ENCODE measurements at regions not wholly inside any gene's neighbourhood (a gene's known extent, or its start where the extent isn't known, plus 50 kb on each side); places are given as distances from the start of the nearest gene placed in this dataset.

GRCh38 chr17:37844158-37844976 is 79.8 kb upstream of the TBC1D3K start:
- H2AFZ ChIP-seq (ENCODE audit: low read depth, low read length) = peak overlapping the region; percentile 74
- H3K18ac ChIP-seq (ENCODE audit: low read depth in 1 of 2, low read length in 2 of 2) = peak overlapping the region; percentile 34 to 66
- no peaks in the 10 kb centered on the region for H3K9me3 ChIP-seq (ENCODE audit: control insufficient read depth, low read length)
- H3K4me3 ChIP-seq (ENCODE audit: insufficient read depth in 1 of 2, low read depth in 1 of 2, low read length in 2 of 2) = peak overlapping the region in 1 of 2 experiments; percentile 50
- H2BK120ac ChIP-seq (ENCODE audit: low read depth, low read length) = no peak overlapping the region
- H2AK5ac ChIP-seq (ENCODE audit: low read length, severe bottlenecking) = peak overlapping the region; percentile 99
- H3K9ac ChIP-seq (ENCODE audit: low read length) = peak overlapping the region; percentile 56
- no peak overlapping the region for H3K23ac ChIP-seq (ENCODE audit: low read length in 2 of 2)
- peak overlapping the region; percentile 57 for H2BK15ac ChIP-seq (ENCODE audit: low read depth, poor library complexity, severe bottlenecking)
- 34% methylated on average over 29 of the region's 29 CpGs for WGBS
- DNase-seq = peak; percentile 67
- no peaks in the 10 kb centered on the region for H3K36me3 ChIP-seq (ENCODE audit: control insufficient read depth in 1 of 2, insufficient read depth in 2 of 2, low read depth in 1 of 2, low read length in 2 of 2)
- peak overlapping the region; percentile 45 for H3K4me2 ChIP-seq (ENCODE audit: low read length, poor library complexity, severe bottlenecking)
- peak overlapping the region in 1 of 2 experiments; percentile 35 for H3K4ac ChIP-seq (ENCODE audit: low read depth in 1 of 2, low read length in 2 of 2)
- no peaks in the 10 kb centered on the region for H3K79me1 ChIP-seq (replicated peaks; ENCODE audit: low read length, poor library complexity, severe bottlenecking)
- H2BK5ac ChIP-seq (ENCODE audit: low read depth, low read length, poor library complexity, severe bottlenecking) = peak overlapping the region; percentile 11
- no peak overlapping the region for H3K14ac ChIP-seq (ENCODE audit: low read length in 2 of 2)
- no peak overlapping the region for H4K91ac ChIP-seq (ENCODE audit: low read length)
- H3K27me3 ChIP-seq (ENCODE audit: control insufficient read depth in 1 of 2, insufficient read depth in 1 of 2, low read length in 2 of 2) = peaks cover 0 to 56% of the 10 kb centered on the region in 2 experiments
- peak overlapping the region; percentile 48 for H4K8ac ChIP-seq (ENCODE audit: low read length)
- H3K27ac ChIP-seq (ENCODE audit: low read length, poor library complexity, severe bottlenecking) = no peak overlapping the region
- H3K4me1 ChIP-seq (ENCODE audit: control insufficient read depth, insufficient read depth, low read depth, low read length) = peaks cover 26% of the 10 kb centered on the region
- H2BK12ac ChIP-seq (ENCODE audit: low read length in 2 of 2) = peak overlapping the region; percentile 7 to 21

- no peak overlapping the region for H2BK120ac ChIP-seq (ENCODE audit: low read depth, low read length)
- H3K4me3 ChIP-seq (ENCODE audit: insufficient read depth in 1 of 2, low read depth in 1 of 2, low read length in 2 of 2) = no peak overlapping the region
- H3K18ac ChIP-seq (ENCODE audit: low read depth in 1 of 2, low read length in 2 of 2) = no peak overlapping the region
- WGBS = 94% methylated on average over 8 of the region's 8 CpGs
- H3K27ac ChIP-seq (ENCODE audit: low read length, poor library complexity, severe bottlenecking) = peak overlapping the region; percentile 83
- peaks cover 0 to 73% of the 10 kb centered on the region in 2 experiments for H3K27me3 ChIP-seq (ENCODE audit: control insufficient read depth in 1 of 2, insufficient read depth in 1 of 2, low read length in 2 of 2)
- H4K91ac ChIP-seq (ENCODE audit: low read length) = no peak overlapping the region
- no peak overlapping the region for H2BK15ac ChIP-seq (ENCODE audit: low read depth, poor library complexity, severe bottlenecking)
- no peak overlapping the region for H2AFZ ChIP-seq (ENCODE audit: low read depth, low read length)
- H4K8ac ChIP-seq (ENCODE audit: low read length) = no peak overlapping the region
- H3K23ac ChIP-seq (ENCODE audit: low read length in 2 of 2) = no peak overlapping the region
- DNase-seq = no peak
- H3K4ac ChIP-seq (ENCODE audit: low read depth in 1 of 2, low read length in 2 of 2) = no peak overlapping the region
- no peaks in the 10 kb centered on the region for H3K36me3 ChIP-seq (ENCODE audit: control insufficient read depth in 1 of 2, insufficient read depth in 2 of 2, low read depth in 1 of 2, low read length in 2 of 2)
- H2AK5ac ChIP-seq (ENCODE audit: low read length, severe bottlenecking) = no peak overlapping the region
- no peaks in the 10 kb centered on the region for H3K79me1 ChIP-seq (replicated peaks; ENCODE audit: low read length, poor library complexity, severe bottlenecking)
- H3K4me2 ChIP-seq (ENCODE audit: low read length, poor library complexity, severe bottlenecking) = no peak overlapping the region
- no peak overlapping the region for H2BK12ac ChIP-seq (ENCODE audit: low read length in 2 of 2)
- peak overlapping the region; percentile 10 for H2BK5ac ChIP-seq (ENCODE audit: low read depth, low read length, poor library complexity, severe bottlenecking)
- peaks cover 21% of the 10 kb centered on the region for H3K4me1 ChIP-seq (ENCODE audit: control insufficient read depth, insufficient read depth, low read depth, low read length)
- no peak overlapping the region for H3K9ac ChIP-seq (ENCODE audit: low read length)
- H3K14ac ChIP-seq (ENCODE audit: low read length in 2 of 2) = no peak overlapping the region
- no peaks in the 10 kb centered on the region for H3K9me3 ChIP-seq (ENCODE audit: control insufficient read depth, low read length)
Observed at GRCh38 chr17:37842401-37842800, 81.8 kb upstream of the TBC1D3K start.

- H3K23ac ChIP-seq (ENCODE audit: low read length in 2 of 2) = no peak overlapping the region
- no peak overlapping the region for H2AFZ ChIP-seq (ENCODE audit: low read depth, low read length)
- no peak overlapping the region for H2BK12ac ChIP-seq (ENCODE audit: low read length in 2 of 2)
- H3K4me2 ChIP-seq (ENCODE audit: low read length, poor library complexity, severe bottlenecking) = no peak overlapping the region
- H4K8ac ChIP-seq (ENCODE audit: low read length) = no peak overlapping the region
- no peak overlapping the region for H2BK15ac ChIP-seq (ENCODE audit: low read depth, poor library complexity, severe bottlenecking)
- no peak overlapping the region for H2BK5ac ChIP-seq (ENCODE audit: low read depth, low read length, poor library complexity, severe bottlenecking)
- WGBS = 100% methylated on average over 1 of the region's 1 CpG
- no peaks in the 10 kb centered on the region for H3K9me3 ChIP-seq (ENCODE audit: control insufficient read depth, low read length)
- H2AK5ac ChIP-seq (ENCODE audit: low read length, severe bottlenecking) = peak overlapping the region; percentile 88
- no peak overlapping the region for H3K9ac ChIP-seq (ENCODE audit: low read length)
- H3K36me3 ChIP-seq (ENCODE audit: control insufficient read depth in 1 of 2, insufficient read depth in 2 of 2, low read depth in 1 of 2, low read length in 2 of 2) = no peaks in the 10 kb centered on the region
- H3K27ac ChIP-seq (ENCODE audit: low read length, poor library complexity, severe bottlenecking) = no peak overlapping the region
- no peaks in the 10 kb centered on the region for H3K79me1 ChIP-seq (replicated peaks; ENCODE audit: low read length, poor library complexity, severe bottlenecking)
- peaks cover 21% of the 10 kb centered on the region for H3K4me1 ChIP-seq (ENCODE audit: control insufficient read depth, insufficient read depth, low read depth, low read length)
- no peak overlapping the region for H3K4ac ChIP-seq (ENCODE audit: low read depth in 1 of 2, low read length in 2 of 2)
- no peak overlapping the region for H2BK120ac ChIP-seq (ENCODE audit: low read depth, low read length)
- no peak overlapping the region for H4K91ac ChIP-seq (ENCODE audit: low read length)
- peaks cover 0 to 80% of the 10 kb centered on the region in 2 experiments for H3K27me3 ChIP-seq (ENCODE audit: control insufficient read depth in 1 of 2, insufficient read depth in 1 of 2, low read length in 2 of 2)
- H3K18ac ChIP-seq (ENCODE audit: low read depth in 1 of 2, low read length in 2 of 2) = no peak overlapping the region
- DNase-seq = no peak
- no peak overlapping the region for H3K14ac ChIP-seq (ENCODE audit: low read length in 2 of 2)
- no peak overlapping the region for H3K4me3 ChIP-seq (ENCODE audit: insufficient read depth in 1 of 2, low read depth in 1 of 2, low read length in 2 of 2)
Observed at GRCh38 chr17:37841232-37841631, 83.0 kb upstream of the TBC1D3K start.

GRCh38 chr17:37840576-37840975 is 83.6 kb upstream of the TBC1D3K start:
- Histone ChIP-seq H2AFZ (ENCODE audit: low read depth, low read length) (no peak overlapping the region), H3K23ac (ENCODE audit: low read length in 2 of 2) (no peak overlapping the region)
- WGBS = 92% methylated on average over 7 of the region's 7 CpGs

More at GRCh38 chr17:37840576-37840975, 83.6 kb upstream of the TBC1D3K start:
- no peak overlapping the region for H3K18ac ChIP-seq (ENCODE audit: low read depth in 1 of 2, low read length in 2 of 2)
- H2BK12ac ChIP-seq (ENCODE audit: low read length in 2 of 2) = no peak overlapping the region
- no peak overlapping the region for H2BK15ac ChIP-seq (ENCODE audit: low read depth, poor library complexity, severe bottlenecking)
- no peak overlapping the region for H2BK5ac ChIP-seq (ENCODE audit: low read depth, low read length, poor library complexity, severe bottlenecking)
- peak overlapping the region; percentile 74 for H2AK5ac ChIP-seq (ENCODE audit: low read length, severe bottlenecking)
- no peak overlapping the region for H2BK120ac ChIP-seq (ENCODE audit: low read depth, low read length)
- no peak overlapping the region for H4K8ac ChIP-seq (ENCODE audit: low read length)
- no peaks in the 10 kb centered on the region for H3K36me3 ChIP-seq (ENCODE audit: control insufficient read depth in 1 of 2, insufficient read depth in 2 of 2, low read depth in 1 of 2, low read length in 2 of 2)
- no peak overlapping the region for H3K4me3 ChIP-seq (ENCODE audit: insufficient read depth in 1 of 2, low read depth in 1 of 2, low read length in 2 of 2)
- no peak overlapping the region for H3K27ac ChIP-seq (ENCODE audit: low read length, poor library complexity, severe bottlenecking)
- H3K4me2 ChIP-seq (ENCODE audit: low read length, poor library complexity, severe bottlenecking) = no peak overlapping the region
- no peak overlapping the region for H3K9ac ChIP-seq (ENCODE audit: low read length)
- no peak for DNase-seq
- no peaks in the 10 kb centered on the region for H3K79me1 ChIP-seq (replicated peaks; ENCODE audit: low read length, poor library complexity, severe bottlenecking)
- no peak overlapping the region for H3K14ac ChIP-seq (ENCODE audit: low read length in 2 of 2)
- H3K27me3 ChIP-seq (ENCODE audit: control insufficient read depth in 1 of 2, insufficient read depth in 1 of 2, low read length in 2 of 2) = peaks cover 0 to 85% of the 10 kb centered on the region in 2 experiments
- no peaks in the 10 kb centered on the region for H3K9me3 ChIP-seq (ENCODE audit: control insufficient read depth, low read length)
- no peak overlapping the region for H3K4ac ChIP-seq (ENCODE audit: low read depth in 1 of 2, low read length in 2 of 2)
- no peak overlapping the region for H4K91ac ChIP-seq (ENCODE audit: low read length)
- peaks cover 18% of the 10 kb centered on the region for H3K4me1 ChIP-seq (ENCODE audit: control insufficient read depth, insufficient read depth, low read depth, low read length)

Measured in mesenchymal stem cell (in vitro differentiated cells and primary cell).